ENCODE measurements at regions not wholly inside any gene's neighbourhood (a gene's known extent, or its start where the extent isn't known, plus 50 kb on each side); places are given as distances from the start of the nearest gene placed in this dataset.

GRCh38 chr14:44791730-44792129, 170.0 kb downstream of the KLHL28 start:
- DNase-seq (ENCODE audit: low read depth), result no peak
- no peak overlapping the region for H3K4me3 ChIP-seq (ENCODE audit: low read depth, low read length)
- TF ChIP-seq CTCF (IDR thresholded peaks at IDR 0.05; ENCODE audit: control insufficient read depth, extremely low read depth, insufficient read depth), result no peak

- no peak for DNase-seq (ENCODE audit: low read depth)
- H3K4me3 ChIP-seq (ENCODE audit: low read depth, low read length), result no peak overlapping the region
- no peak for TF ChIP-seq CTCF (IDR thresholded peaks at IDR 0.05; ENCODE audit: control insufficient read depth, extremely low read depth, insufficient read depth)
Observed at GRCh38 chr14:44788612-44789011, 173.1 kb downstream of the KLHL28 start.

GRCh38 chr14:44785096-44785495, 176.7 kb downstream of the KLHL28 start:
- H3K4me3 ChIP-seq (ENCODE audit: low read depth, low read length), result no peak overlapping the region
- no peak for TF ChIP-seq CTCF (IDR thresholded peaks at IDR 0.05; ENCODE audit: control insufficient read depth, extremely low read depth, insufficient read depth)

GRCh38 chr14:44783901-44784300, 177.8 kb downstream of the KLHL28 start:
- DNase-seq (ENCODE audit: low read depth), result no peak
- TF ChIP-seq CTCF (IDR thresholded peaks at IDR 0.05; ENCODE audit: control insufficient read depth, extremely low read depth, insufficient read depth), result no peak

More at GRCh38 chr14:44785096-44785495, 176.7 kb downstream of the KLHL28 start:
- no peak for DNase-seq (ENCODE audit: low read depth)

GRCh38 chr14:44782775-44783238, 178.9 kb downstream of the KLHL28 start:
- no peak overlapping the region for H3K4me3 ChIP-seq (ENCODE audit: low read depth, low read length)
- no peak for DNase-seq (ENCODE audit: low read depth)
- TF ChIP-seq CTCF (IDR thresholded peaks at IDR 0.05; ENCODE audit: control insufficient read depth, extremely low read depth, insufficient read depth), result no peak

More at GRCh38 chr14:44783901-44784300, 177.8 kb downstream of the KLHL28 start:
- no peak overlapping the region for H3K4me3 ChIP-seq (ENCODE audit: low read depth, low read length)

- no peak for DNase-seq (ENCODE audit: low read depth)
- no peak for TF ChIP-seq CTCF (IDR thresholded peaks at IDR 0.05; ENCODE audit: control insufficient read depth, extremely low read depth, insufficient read depth)
- H3K4me3 ChIP-seq (ENCODE audit: low read depth, low read length), result no peak overlapping the region
Observed at GRCh38 chr14:44780989-44781388, 180.8 kb downstream of the KLHL28 start.

- TF ChIP-seq CTCF (IDR thresholded peaks at IDR 0.05; ENCODE audit: control insufficient read depth, extremely low read depth, insufficient read depth), result no peak
- no peak overlapping the region for H3K4me3 ChIP-seq (ENCODE audit: low read depth, low read length)
- DNase-seq (ENCODE audit: low read depth), result no peak
Observed at GRCh38 chr14:44778604-44779003, 183.1 kb downstream of the KLHL28 start.

All from LNCaP clone FGC (cell line).